Hepatocyte (in vitro differentiated cells): ENCODE measurements at regions not wholly inside any gene's neighbourhood (a gene's known extent, or its start where the extent isn't known, plus 50 kb on each side); places are given as distances from the start of the nearest gene placed in this dataset.

ENCODE experiments used
- CTCF ChIP-seq: fragments of 200-600 bp; sonication (generic); IDR thresholded peaks from 2 replicates; pipeline ENCODE4 v1.5.1; 2016; ENCODE audit warnings: antibody characterized with exemption, mild to moderate bottlenecking; ENCODE audit not compliant: poor library complexity
- EZH2 ChIP-seq: fragments of 200-600 bp; sonication (generic); IDR thresholded peaks from 2 replicates; pipeline ENCODE4 v1.6.1; 2016; ENCODE audit warnings: antibody characterized with exemption, mild to moderate bottlenecking, borderline replicate concordance
- EZH2phosphoT487 ChIP-seq: fragments of 200-600 bp; sonication (generic); IDR thresholded peaks from one replicate; pipeline ENCODE4 v1.6.1; 2018; ENCODE audit warnings: antibody characterized with exemption, mild to moderate bottlenecking, low read depth, moderate library complexity; ENCODE audit not compliant: unreplicated experiment, severe bottlenecking

- TF ChIP-seq CTCF (no peak), EZH2 (no peak), EZH2phosphoT487 (no peak)
Measured at GRCh38 chr14:61618448-61618847, 76.9 kb upstream of the HIF1A start.
